ENCODE measurements at regions not wholly inside any gene's neighbourhood (a gene's known extent, or its start where the extent isn't known, plus 50 kb on each side); places are given as distances from the start of the nearest gene placed in this dataset.

- TF ChIP-seq CTCF (IDR thresholded peaks at IDR 0.05) (no peak), ZFX (IDR thresholded peaks at IDR 0.05; ENCODE audit: borderline replicate concordance) (no peak)
Measured at GRCh38 chr2:12350821-12351220, 365.9 kb upstream of the TRIB2 start.

Data from 22Rv1 (cell line).